Stomach (tissue), 8 donors: ENCODE measurements at regions not wholly inside any gene's neighbourhood (a gene's known extent, or its start where the extent isn't known, plus 50 kb on each side); places are given as distances from the start of the nearest gene placed in this dataset.

ENCODE experiments used
- DNase-seq, 2 donors: peaks; one replicate each; pipeline versions ENCODE4 v3.0.0 to v3.0.0-alpha.2; 2013 to 2019
- H3K27ac ChIP-seq, 5 donors: fragments of 200-600 bp in 4 of 5; sonication (generic) in 4 of 5; one replicate each; pipeline ENCODE4 v1.5.1; 2013 to 2019; ENCODE audit warnings: mild to moderate bottlenecking in 1 of 5, moderate library complexity in 1 of 5
- H3K27me3 ChIP-seq, 3 donors: fragments of 200-600 bp; sonication (generic); one replicate each; pipeline ENCODE4 v1.5.1; 2017 to 2019; ENCODE audit warnings: mixed run types in 1 of 3
- H3K36me3 ChIP-seq, 4 donors: fragments of 200-600 bp; sonication (generic); 1 replicate in 3 of 4; 2 replicates in 1 of 4; pipeline ENCODE4 v1.5.1; 2016 to 2019
- H3K4me1 ChIP-seq, 4 donors: fragments of 200-600 bp; sonication (generic); one replicate each; pipeline ENCODE4 v1.5.1; 2016 to 2019
- H3K4me3 ChIP-seq, 4 donors: fragments of 200-600 bp; sonication (generic) in 3 of 4; one replicate each; pipeline ENCODE4 v1.5.1; 2016 to 2019; ENCODE audit warnings: mild to moderate bottlenecking in 1 of 4
- H3K9me3 ChIP-seq, 4 donors: fragments of 200-600 bp; sonication (generic); one replicate each; pipeline ENCODE4 v1.5.1; 2016 to 2019
- EP300 ChIP-seq: sonication (generic); formaldehyde crosslinking; IDR thresholded peaks from one replicate; pipeline ENCODE4 v1.6.1; 2017; ENCODE audit warnings: antibody characterized with exemption
- POLR2A ChIP-seq, 4 donors: fragments of 450-650 bp; IDR thresholded peaks; one replicate each; pipeline ENCODE4 v1.6.1; 2016; ENCODE audit warnings: antibody characterized with exemption in 4 of 4, control low read depth in 2 of 4, mild to moderate bottlenecking in 1 of 4, moderate library complexity in 1 of 4
- POLR2AphosphoS5 ChIP-seq, 3 donors: sonication (generic); formaldehyde crosslinking; IDR thresholded peaks; one replicate each; pipeline ENCODE4 v1.6.1; 2016; ENCODE audit warnings: antibody characterized with exemption in 3 of 3
- WGBS, 5 donors: extraction: QIAGEN DNeasy Blood & Tissue Kit in 3 of 5; methylation state at CpG; one replicate each; pipeline versions ENCODE4 v1.1.5 to v1.1.7; 2013 to 2018; 5-methylcytosine and 5-hydroxymethylcytosine counted together
- intact Hi-C: fragments of 100-400 bp; cut with DNase I; formaldehyde crosslinking; loops from one replicate; pipeline ENCODE4 v1.15.1; 2023; ENCODE audit warnings: low total_unique reads
- TF ChIP-seq, protein P1 (sequence below), 7 experiments: fragments of 450-650 bp in 4 of 7; fragments of 200-600 bp in 3 of 7; sonication (generic) in 3 of 7; IDR thresholded peaks; one replicate each; pipeline ENCODE4 v1.5.1; 2016 to 2019; ENCODE audit warnings: antibody characterized with exemption in 7 of 7, control low read depth in 2 of 7, mild to moderate bottlenecking in 1 of 7
- donor health status: healthy with polysubstance abuse.
- donor health status: Bipolar disorder and iron deficiency.
- donor health status: healthy.

DNA sequence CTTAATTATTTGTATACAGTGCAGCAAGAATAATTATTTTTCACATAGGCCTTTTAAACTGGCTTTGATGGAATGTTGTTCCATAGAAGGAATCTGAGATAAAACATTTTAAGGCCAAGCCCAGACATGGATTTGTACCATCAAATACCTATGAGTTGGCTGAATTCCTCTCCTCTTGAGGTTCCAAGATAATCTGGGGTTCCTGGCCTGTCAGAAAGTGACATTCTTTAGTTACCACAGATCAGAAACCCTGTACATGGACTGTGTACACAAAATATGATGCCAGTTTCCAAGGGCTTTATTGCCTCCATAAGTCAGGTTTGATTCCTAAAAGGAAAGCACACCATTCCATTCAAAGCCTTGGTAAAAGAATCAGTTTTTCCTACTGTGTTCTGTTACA lies 1256.7 kb upstream of the NRXN1 start:
- no peak overlapping the region for H3K4me3 ChIP-seq
- H3K36me3 ChIP-seq: no peaks in the 10 kb centered on the region
- no peaks in the 10 kb centered on the region for H3K9me3 ChIP-seq
- H3K4me1 ChIP-seq: no peaks in the 10 kb centered on the region
- H3K27ac ChIP-seq: no peak overlapping the region
- no peaks in the 10 kb centered on the region for H3K27me3 ChIP-seq
- no peak for DNase-seq
- intact Hi-C loops: no loop called here
- TF ChIP-seq, protein P1, sequence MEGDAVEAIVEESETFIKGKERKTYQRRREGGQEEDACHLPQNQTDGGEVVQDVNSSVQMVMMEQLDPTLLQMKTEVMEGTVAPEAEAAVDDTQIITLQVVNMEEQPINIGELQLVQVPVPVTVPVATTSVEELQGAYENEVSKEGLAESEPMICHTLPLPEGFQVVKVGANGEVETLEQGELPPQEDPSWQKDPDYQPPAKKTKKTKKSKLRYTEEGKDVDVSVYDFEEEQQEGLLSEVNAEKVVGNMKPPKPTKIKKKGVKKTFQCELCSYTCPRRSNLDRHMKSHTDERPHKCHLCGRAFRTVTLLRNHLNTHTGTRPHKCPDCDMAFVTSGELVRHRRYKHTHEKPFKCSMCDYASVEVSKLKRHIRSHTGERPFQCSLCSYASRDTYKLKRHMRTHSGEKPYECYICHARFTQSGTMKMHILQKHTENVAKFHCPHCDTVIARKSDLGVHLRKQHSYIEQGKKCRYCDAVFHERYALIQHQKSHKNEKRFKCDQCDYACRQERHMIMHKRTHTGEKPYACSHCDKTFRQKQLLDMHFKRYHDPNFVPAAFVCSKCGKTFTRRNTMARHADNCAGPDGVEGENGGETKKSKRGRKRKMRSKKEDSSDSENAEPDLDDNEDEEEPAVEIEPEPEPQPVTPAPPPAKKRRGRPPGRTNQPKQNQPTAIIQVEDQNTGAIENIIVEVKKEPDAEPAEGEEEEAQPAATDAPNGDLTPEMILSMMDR (IDR thresholded peaks at IDR 0.05): no peak
- TF ChIP-seq POLR2A (IDR thresholded peaks at IDR 0.05): no peak
- no peak for TF ChIP-seq EP300
- TF ChIP-seq POLR2AphosphoS5 (IDR thresholded peaks at IDR 0.05): no peak

DNA sequence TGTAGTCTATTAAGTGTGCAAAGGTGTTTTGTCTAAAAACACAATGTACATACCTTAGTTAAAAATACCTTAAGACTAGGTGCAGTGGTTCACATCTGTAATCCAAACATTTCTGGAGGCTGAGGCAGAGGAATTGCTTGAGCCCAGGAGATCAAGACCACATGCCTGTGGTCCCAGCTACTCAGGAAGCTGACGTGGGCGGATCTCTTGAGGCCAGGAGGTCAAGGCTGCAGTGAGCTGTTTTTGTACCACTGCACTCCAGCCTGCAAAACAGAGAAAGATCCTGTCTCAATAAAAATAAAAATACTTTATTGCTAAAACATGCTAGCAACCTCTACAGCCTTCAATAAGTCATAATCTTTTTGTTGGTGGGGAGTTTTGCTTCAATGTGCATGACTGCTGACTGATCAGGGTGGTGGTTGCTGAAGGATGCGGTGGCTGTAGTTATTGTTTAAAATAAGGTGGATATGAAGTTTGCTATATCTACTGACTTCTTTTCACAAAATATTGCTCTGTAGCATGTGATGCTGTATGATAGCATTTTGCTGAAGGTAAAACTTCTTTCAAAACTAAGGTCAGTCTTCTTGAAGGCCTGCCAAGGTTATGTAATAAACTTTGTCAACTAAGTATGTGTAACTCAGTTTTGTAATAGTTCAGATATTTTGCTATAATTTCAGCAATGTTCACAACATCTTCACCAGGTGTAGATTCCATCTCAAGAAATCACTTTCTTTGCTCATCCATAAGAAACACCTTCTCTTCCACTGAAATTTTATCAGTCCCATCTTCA lies 1238.0 kb upstream of the NRXN1 start:
- intact Hi-C loops: no loop called here
- no peak overlapping the region for H3K4me3 ChIP-seq
- H3K9me3 ChIP-seq: peaks cover 0 to 17% (median 8%) of the 10 kb centered on the region in 4 donors
- no peaks in the 10 kb centered on the region for H3K4me1 ChIP-seq
- 73 to 83% (median 76%) methylated on average over 3 of the region's 3 CpGs for WGBS, 5 donors
- H3K27me3 ChIP-seq: no peaks in the 10 kb centered on the region
- no peak overlapping the region for H3K27ac ChIP-seq
- H3K36me3 ChIP-seq: no peaks in the 10 kb centered on the region
- TF ChIP-seq, protein P1 (IDR thresholded peaks at IDR 0.05): no peak
- no peak for TF ChIP-seq EP300
- TF ChIP-seq POLR2AphosphoS5 (IDR thresholded peaks at IDR 0.05): no peak
- no peak for TF ChIP-seq POLR2A (IDR thresholded peaks at IDR 0.05)
- no peak for DNase-seq

DNA sequence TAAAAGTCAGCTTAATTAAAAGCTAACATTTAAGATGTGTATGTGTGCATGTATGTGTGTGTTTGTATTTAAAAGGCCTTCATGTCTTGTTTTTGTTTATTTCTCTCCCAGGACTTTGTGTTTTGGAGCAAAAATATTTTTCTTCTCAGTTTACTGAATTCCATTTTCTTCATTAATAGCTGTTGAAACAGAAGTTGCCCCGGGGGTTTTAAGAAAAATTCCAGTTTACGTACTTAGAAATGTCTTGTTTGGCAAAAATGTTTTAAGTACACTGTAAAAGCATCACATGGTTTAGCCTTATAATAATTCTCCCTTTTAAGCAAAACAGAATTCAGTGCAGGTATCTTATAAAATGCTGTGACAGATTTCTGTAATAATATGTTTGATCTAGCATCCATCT lies 1233.0 kb upstream of the NRXN1 start:
- 68 to 89% (median 78%) methylated on average over 2 of the region's 2 CpGs for WGBS, 5 donors
- Histone ChIP-seq H3K27me3 (no peaks in the 10 kb centered on the region), H3K27ac (no peak overlapping the region), H3K9me3 (peaks cover 0 to 4% (median 0%) of the 10 kb centered on the region in 4 donors), H3K4me3 (no peak overlapping the region), H3K4me1 (no peaks in the 10 kb centered on the region), H3K36me3 (no peaks in the 10 kb centered on the region)
- TF ChIP-seq POLR2A (IDR thresholded peaks at IDR 0.05): no peak
- no peak for TF ChIP-seq POLR2AphosphoS5 (IDR thresholded peaks at IDR 0.05)
- TF ChIP-seq, protein P1 (IDR thresholded peaks at IDR 0.05): no peak
- TF ChIP-seq EP300: no peak
- intact Hi-C loops: no loop called here
- DNase-seq: no peak

DNA sequence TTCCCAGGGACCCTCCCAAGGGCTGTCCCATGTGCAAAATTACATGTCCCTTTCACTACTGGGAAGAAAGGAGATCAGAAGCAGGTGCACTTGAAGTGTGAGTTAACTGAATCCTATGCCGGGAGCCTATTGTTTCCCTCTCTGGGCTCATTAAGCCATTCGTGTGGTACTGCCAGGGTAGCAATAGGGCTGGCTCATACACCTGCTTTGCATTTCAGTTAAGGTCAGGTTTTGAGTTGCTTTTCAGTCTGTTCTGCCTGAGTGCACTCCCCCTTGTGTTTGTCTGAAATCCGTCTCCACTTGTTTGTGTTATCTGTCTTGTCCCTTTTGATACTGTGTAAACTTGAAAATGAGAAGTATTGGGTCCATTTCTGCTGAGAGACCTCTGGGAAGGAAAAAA lies 1232.6 kb upstream of the NRXN1 start:
- Histone ChIP-seq H3K27ac (no peak overlapping the region), H3K4me1 (no peaks in the 10 kb centered on the region), H3K27me3 (no peaks in the 10 kb centered on the region), H3K9me3 (no peaks in the 10 kb centered on the region), H3K36me3 (no peaks in the 10 kb centered on the region), H3K4me3 (no peak overlapping the region)
- TF ChIP-seq, protein P1 (IDR thresholded peaks at IDR 0.05): no peak
- TF ChIP-seq EP300 (no peak), POLR2A (IDR thresholded peaks at IDR 0.05) (no peak), POLR2AphosphoS5 (IDR thresholded peaks at IDR 0.05) (no peak)
- intact Hi-C loops: no loop called here
- no peak for DNase-seq
- 61 to 75% (median 67%) methylated on average over 2 to 3 of the region's 3 CpGs for WGBS, 5 donors
